GM19468 (cell line): ENCODE measurements at regions not wholly inside any gene's neighbourhood (a gene's known extent, or its start where the extent isn't known, plus 50 kb on each side); places are given as distances from the start of the nearest gene placed in this dataset.

Source experiments
- ATAC-seq: cut with Tn5 transposase; IDR thresholded peaks from one replicate; pipeline ENCODE4 v1.9.1; 2021; ENCODE audit warnings: mild to moderate bottlenecking, moderate library complexity, moderate number of reproducible peaks; ENCODE audit not compliant: unreplicated experiment; ENCODE audit errors: extremely low read depth

- ATAC-seq: no peak
Observed at GRCh38 chr5:40390281-40391149, 289.2 kb upstream of the PTGER4 start.

- ATAC-seq: no peak
Observed at GRCh38 chr5:40389591-40389990, 290.1 kb upstream of the PTGER4 start.

- ATAC-seq: peak; percentile 84
Observed at GRCh38 chr5:40386289-40386688, 293.4 kb upstream of the PTGER4 start.

- no peak for ATAC-seq
Observed at GRCh38 chr5:40385544-40385943, 294.2 kb upstream of the PTGER4 start.

- no peak for ATAC-seq
Observed at GRCh38 chr5:40384782-40385390, 294.8 kb upstream of the PTGER4 start.

GRCh38 chr5:40383749-40384651, 295.7 kb upstream of the PTGER4 start:
- ATAC-seq: peak; percentile 13

GRCh38 chr5:40381676-40382363, 297.9 kb upstream of the PTGER4 start:
- no peak for ATAC-seq

- no peak for ATAC-seq
Observed at GRCh38 chr5:40381016-40381415, 298.7 kb upstream of the PTGER4 start.

GRCh38 chr5:40378396-40379177, 301.1 kb upstream of the PTGER4 start:
- peak; percentile 50 for ATAC-seq

GRCh38 chr5:40376566-40376965, 303.1 kb upstream of the PTGER4 start:
- ATAC-seq: peak; percentile 42

- no peak for ATAC-seq
Observed at GRCh38 chr5:40374853-40375252, 304.9 kb upstream of the PTGER4 start.

GRCh38 chr5:40368200-40368599, 311.5 kb upstream of the PTGER4 start:
- no peak for ATAC-seq

GRCh38 chr5:40367255-40367654, 312.5 kb upstream of the PTGER4 start:
- ATAC-seq: no peak

GRCh38 chr5:40365342-40366330, 314.1 kb upstream of the PTGER4 start:
- peak; percentile 51 for ATAC-seq

GRCh38 chr5:40364441-40364840, 315.3 kb upstream of the PTGER4 start:
- no peak for ATAC-seq

- no peak for ATAC-seq
Observed at GRCh38 chr5:40361378-40361777, 318.3 kb upstream of the PTGER4 start.

- no peak for ATAC-seq
Observed at GRCh38 chr5:40360685-40361084, 319.0 kb upstream of the PTGER4 start.

GRCh38 chr5:40359832-40360231, 319.9 kb upstream of the PTGER4 start:
- ATAC-seq: no peak
